ENCODE measurements at regions not wholly inside any gene's neighbourhood (a gene's known extent, or its start where the extent isn't known, plus 50 kb on each side); places are given as distances from the start of the nearest gene placed in this dataset.

GRCh38 chr14:65817011-65817410 lies 404.5 kb downstream of the FUT8 start:
- Histone ChIP-seq H3K36me3 (ENCODE audit: control insufficient read depth in 2 of 2, insufficient read depth in 2 of 2, low read length in 1 of 2) (no peaks in the 10 kb centered on the region), H4K20me1 (ENCODE audit: control insufficient read depth, insufficient read depth) (no peaks in the 10 kb centered on the region), H3K9ac (ENCODE audit: control insufficient read depth, insufficient read depth, low read length) (no peak overlapping the region), H3K79me2 (ENCODE audit: control insufficient read depth, insufficient read depth, low read length) (no peaks in the 10 kb centered on the region), H3K4me1 (ENCODE audit: control insufficient read depth, insufficient read depth, low read length) (no peaks in the 10 kb centered on the region), H3K4me2 (ENCODE audit: control insufficient read depth, insufficient read depth) (no peak overlapping the region), H2AFZ (ENCODE audit: control insufficient read depth, low read depth, low read length) (no peak overlapping the region), H3K27me3 (replicated peaks in 1 of 2; ENCODE audit: control insufficient read depth in 2 of 2, insufficient read depth in 2 of 2, low read length in 1 of 2) (no peaks in the 10 kb centered on the region), H3K9me3 (replicated peaks; ENCODE audit: control insufficient read depth, insufficient read depth, low read length) (no peaks in the 10 kb centered on the region), H3K4me3 (no peak overlapping the region), H3K27ac (ENCODE audit: control insufficient read depth, insufficient read depth) (no peak overlapping the region)
- POLR2A ChIA-PET = no interaction called here
- no peak for TF ChIP-seq ATF2 (IDR thresholded peaks at IDR 0.05; ENCODE audit: low read length)
- WGBS (ENCODE audit: insufficient coverage, insufficient replicate concordance, low lambda C conversion rate, missing lambda C conversion rate) = 96% methylated on average over 1 of the region's 1 CpG
- intact Hi-C loops (cut with micrococcal nuclease; ENCODE audit: unreplicated experiment) (no loop called here), in situ Hi-C loops (cut with MboI) (no loop called here)
- SMC1A ChIA-PET (ENCODE audit: uncharacterized antibody, unreplicated experiment) = interaction anchor here (1.6 to 2.3 kb wide), 2 partner anchors 17 to 402 kb away, joined by 3 to 9 read pairs; no protein-coding TSS in a partner anchor
- ATAC-seq (no peak), DNase-seq (ENCODE audit: low read depth, low spot score) (no peak), FAIRE-seq (no peak)
- RAD21 ChIA-PET (ENCODE audit: unreplicated experiment) = no interaction called here
- CTCF ChIA-PET = no interaction called here
- BruUV-seq (replicated peaks) = no TSS peak

GRCh38 chr14:65819569-65819968 lies 407.0 kb downstream of the FUT8 start:
- WGBS (ENCODE audit: insufficient coverage, insufficient replicate concordance, low lambda C conversion rate, missing lambda C conversion rate) = 63% methylated on average over 5 of the region's 5 CpGs
- no peaks in the 10 kb centered on the region for H3K36me3 ChIP-seq (ENCODE audit: control insufficient read depth in 2 of 2, insufficient read depth in 2 of 2, low read length in 1 of 2)
- H3K27ac ChIP-seq (ENCODE audit: control insufficient read depth, insufficient read depth) = no peak overlapping the region
- no peak for DNase-seq (ENCODE audit: low read depth, low spot score)
- in situ Hi-C loops (cut with MboI) = no loop called here
- ChIA-PET CTCF (interaction anchor here (10.8 kb wide), 1 partner anchor 405 kb away, joined by 323 read pairs; the partner anchor contains the start of gene FUT8), SMC1A (ENCODE audit: uncharacterized antibody, unreplicated experiment) (interaction anchor here (1.4 to 9.7 kb wide), 2 partner anchors 405 to 655 kb away, joined by 4 to 288 read pairs; partner anchors contain the start of gene FUT8), RAD21 (ENCODE audit: unreplicated experiment) (interaction anchor here (0.8 kb wide), 1 partner anchor 404 kb away, joined by 3 read pairs; no protein-coding TSS in a partner anchor), POLR2A (no interaction called here)
- no peak for FAIRE-seq
- H3K9me3 ChIP-seq (replicated peaks; ENCODE audit: control insufficient read depth, insufficient read depth, low read length) = no peaks in the 10 kb centered on the region
- H3K4me1 ChIP-seq (ENCODE audit: control insufficient read depth, insufficient read depth, low read length) = no peaks in the 10 kb centered on the region
- H3K4me2 ChIP-seq (ENCODE audit: control insufficient read depth, insufficient read depth) = no peak overlapping the region
- H4K20me1 ChIP-seq (ENCODE audit: control insufficient read depth, insufficient read depth) = no peaks in the 10 kb centered on the region
- H3K79me2 ChIP-seq (ENCODE audit: control insufficient read depth, insufficient read depth, low read length) = no peaks in the 10 kb centered on the region
- intact Hi-C loops (cut with micrococcal nuclease; ENCODE audit: unreplicated experiment) = no loop called here
- no peak for ATAC-seq
- no peak overlapping the region for H3K4me3 ChIP-seq
- BruUV-seq (replicated peaks) = no TSS peak
- no peak overlapping the region for H2AFZ ChIP-seq (ENCODE audit: control insufficient read depth, low read depth, low read length)
- no peak overlapping the region for H3K9ac ChIP-seq (ENCODE audit: control insufficient read depth, insufficient read depth, low read length)
- no peaks in the 10 kb centered on the region for H3K27me3 ChIP-seq (replicated peaks in 1 of 2; ENCODE audit: control insufficient read depth in 2 of 2, insufficient read depth in 2 of 2, low read length in 1 of 2)
- no peak for TF ChIP-seq SREBF2 (IDR thresholded peaks at IDR 0.05; ENCODE audit: low read length)
- no peak for TF ChIP-seq CHD1 (IDR thresholded peaks at IDR 0.05; ENCODE audit: low read depth, low read length)
- no peak for TF ChIP-seq USF1 (IDR thresholded peaks at IDR 0.05; ENCODE audit: borderline replicate concordance, extremely low read length, insufficient read depth, low read depth, low read length)
- TF ChIP-seq REST (IDR thresholded peaks at IDR 0.05; ENCODE audit: low read depth, low read length) = no peak
- TF ChIP-seq CHD4 (IDR thresholded peaks at IDR 0.05) = no peak
- no peak for TF ChIP-seq CHD2 (IDR thresholded peaks at IDR 0.05; ENCODE audit: borderline replicate concordance, low read depth, low read length)
- no peak for TF ChIP-seq SPI1 (IDR thresholded peaks at IDR 0.05; ENCODE audit: borderline replicate concordance, insufficient read depth, low read depth, low read length)
- no peak for TF ChIP-seq FOS (IDR thresholded peaks at IDR 0.05; ENCODE audit: borderline replicate concordance, extremely low read depth, insufficient read length)
- no peak for TF ChIP-seq YY1 (IDR thresholded peaks at IDR 0.05; ENCODE audit: low read depth, low read length)
- TF ChIP-seq ZZZ3 (IDR thresholded peaks at IDR 0.05; ENCODE audit: control insufficient read depth, insufficient read length, low read depth) = no peak
- no peak for TF ChIP-seq TCF3 (IDR thresholded peaks at IDR 0.05; ENCODE audit: borderline replicate concordance, insufficient read depth, low read depth, low read length)
- no peak for TF ChIP-seq TARDBP (IDR thresholded peaks at IDR 0.05; ENCODE audit: borderline replicate concordance)

Measured in GM12878 (cell line).